Renal cortical epithelial cell (primary cell): ENCODE measurements at regions not wholly inside any gene's neighbourhood (a gene's known extent, or its start where the extent isn't known, plus 50 kb on each side); places are given as distances from the start of the nearest gene placed in this dataset.
"Not testable (repeated sequence)": the region's sequence is repeated elsewhere in the genome, so short reads cannot be mapped to it uniquely, and the experiment has no call there.

ENCODE experiments used
- DNase-seq: peaks from one replicate; pipeline ENCODE4 v3.0.0-alpha.2; 2011; ENCODE audit warnings: low read depth

DNA sequence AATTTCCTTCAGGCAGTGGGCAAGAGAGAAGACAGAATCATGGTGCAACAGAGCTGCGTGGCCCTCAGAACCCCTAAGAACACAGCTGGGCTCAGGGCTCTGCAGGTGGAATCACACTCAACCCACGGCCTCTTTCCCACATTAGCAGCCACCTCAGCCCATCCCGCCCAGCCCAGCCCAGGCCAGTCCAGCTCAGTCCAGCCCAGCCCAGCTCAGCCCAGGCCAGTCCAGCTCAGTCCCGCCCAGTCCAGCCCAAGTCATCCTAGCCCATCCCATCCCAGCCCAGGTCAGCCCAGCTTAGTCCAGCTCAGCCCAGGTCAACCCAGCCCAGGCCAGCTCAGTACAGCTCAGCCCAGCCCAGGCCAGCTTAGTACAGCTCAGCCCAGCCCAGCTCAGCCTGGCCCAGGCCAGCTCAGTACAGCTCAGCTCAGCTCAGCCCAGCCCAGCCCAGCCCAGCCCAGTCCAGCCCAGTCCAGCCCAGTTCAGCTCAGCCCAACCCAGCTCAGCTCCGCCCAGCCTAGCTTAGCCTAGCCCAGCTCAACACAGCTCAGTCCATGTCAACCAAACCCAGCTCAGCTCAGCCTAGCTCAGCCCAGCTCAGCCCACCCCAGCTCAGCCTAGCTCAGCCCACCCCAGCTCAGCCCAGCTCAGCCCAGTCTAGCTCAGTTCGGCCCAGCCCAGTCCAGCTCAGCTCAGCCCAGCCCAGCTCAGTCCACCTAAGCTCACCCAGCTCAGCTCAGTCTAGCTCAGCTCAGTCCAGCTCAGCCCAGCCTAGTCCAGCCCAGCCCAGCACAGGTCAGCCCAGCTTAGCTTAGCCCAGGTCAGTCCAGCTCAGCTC, 183.1 kb downstream of the TMEM121 start:
- DNase-seq = no peak

DNA sequence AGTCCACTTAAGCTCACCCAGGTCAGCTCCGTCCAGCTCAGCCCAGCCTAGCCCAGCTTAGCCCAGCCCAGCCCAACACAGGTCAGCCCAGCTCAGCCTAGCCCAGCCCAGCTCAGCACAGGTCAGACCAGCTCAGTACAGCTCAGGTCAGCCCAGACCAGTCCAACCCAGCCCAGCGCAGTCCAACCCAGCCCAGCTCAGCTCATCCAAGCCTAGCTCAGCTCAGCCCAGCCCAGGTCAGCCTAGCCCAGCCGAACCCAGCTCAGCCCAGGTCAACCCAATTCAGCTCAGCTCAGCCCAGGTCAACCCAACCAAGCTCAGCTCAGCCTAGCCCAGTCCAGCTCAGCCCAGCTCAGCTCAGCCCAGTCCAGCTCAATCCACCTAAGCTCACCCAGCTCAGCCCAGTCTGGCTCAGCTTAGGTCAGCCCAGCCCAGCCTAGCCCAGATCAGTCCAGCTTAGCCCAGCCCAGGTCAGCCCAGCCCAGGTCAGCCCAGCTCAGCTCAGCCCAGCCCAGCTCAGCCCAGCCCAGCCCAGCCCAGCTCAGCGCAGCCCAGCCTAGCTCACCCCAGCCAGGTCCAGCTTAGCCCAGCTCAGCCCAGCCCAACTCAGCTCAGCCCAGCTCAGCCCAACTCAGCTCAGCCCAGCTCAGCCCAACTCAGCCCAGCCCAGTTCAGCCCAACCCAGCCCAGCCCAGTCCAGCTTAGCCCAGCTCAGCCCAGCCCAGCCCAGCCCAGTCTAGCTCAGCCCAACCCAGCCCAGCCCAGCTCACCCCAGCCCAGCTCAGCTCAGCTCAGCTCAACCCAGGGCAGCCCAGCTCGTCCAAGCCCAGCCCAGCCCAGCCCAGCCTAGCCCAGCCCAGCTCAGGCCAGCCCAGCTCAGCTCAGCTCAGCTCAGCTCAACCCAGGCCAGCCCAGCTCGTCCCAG, 184.0 kb downstream of the TMEM121 start:
- no peak for DNase-seq

DNA sequence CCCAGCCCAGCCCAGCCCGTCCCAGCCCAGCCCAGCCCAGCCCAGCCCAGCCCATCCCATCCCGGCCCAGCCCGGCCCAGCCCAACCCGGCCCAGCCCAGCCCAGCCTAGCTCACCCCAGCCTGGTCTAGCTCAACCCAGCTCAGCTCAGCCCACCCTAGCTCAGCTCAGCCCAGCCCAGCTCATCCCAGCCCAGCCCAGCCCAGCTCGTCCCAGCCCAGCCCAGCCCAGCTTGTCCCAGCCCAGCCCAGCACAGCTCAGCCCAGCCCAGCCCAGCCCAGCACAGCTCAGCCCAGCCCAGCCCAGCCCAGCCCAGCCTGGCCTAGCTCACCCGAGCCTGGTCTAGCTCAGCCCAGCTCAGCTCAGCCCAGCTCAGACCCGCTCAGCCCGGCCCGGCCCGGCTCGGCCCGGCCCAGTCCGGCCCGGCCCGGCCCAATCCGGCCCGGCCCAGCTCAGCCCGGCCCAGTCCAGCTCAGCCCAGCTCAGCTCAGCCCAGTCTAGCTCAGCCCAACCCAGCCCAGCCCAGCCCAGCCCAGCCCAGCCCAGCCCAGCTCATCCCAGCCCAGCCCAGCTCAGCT, 184.7 kb downstream of the TMEM121 start:
- no peak for DNase-seq

DNA sequence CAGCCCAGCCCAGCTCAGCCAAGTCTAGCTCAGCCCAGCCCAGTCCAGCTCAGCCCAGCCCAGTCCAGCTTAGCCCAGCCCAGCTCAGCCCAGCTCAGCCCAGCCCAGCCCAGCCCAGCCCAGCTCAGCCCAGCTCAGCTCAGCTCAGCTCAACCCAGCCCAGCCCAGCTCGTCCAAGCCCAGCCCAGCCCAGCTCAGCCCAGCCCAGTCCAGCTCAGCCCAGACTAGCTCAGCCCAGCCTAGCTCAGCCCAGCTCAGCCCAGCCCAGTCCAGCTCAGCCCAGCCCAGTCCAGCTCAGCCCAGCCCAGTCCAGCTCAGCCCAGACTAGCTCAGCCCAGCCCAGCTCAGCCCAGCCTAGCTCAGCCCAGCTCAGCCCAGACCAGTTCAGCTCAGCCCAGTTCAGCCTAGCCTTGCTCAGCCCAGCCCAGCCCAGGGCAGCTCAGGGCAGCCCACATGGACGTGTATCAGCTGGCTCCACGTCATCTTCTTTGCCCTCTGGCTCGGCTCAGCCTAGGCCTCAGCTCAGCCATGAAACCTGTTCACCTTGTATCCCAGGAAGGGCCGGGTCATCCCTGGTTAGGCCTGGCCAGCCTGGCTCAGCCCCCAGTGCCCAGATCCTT, 185.6 kb downstream of the TMEM121 start:
- no peak for DNase-seq

DNA sequence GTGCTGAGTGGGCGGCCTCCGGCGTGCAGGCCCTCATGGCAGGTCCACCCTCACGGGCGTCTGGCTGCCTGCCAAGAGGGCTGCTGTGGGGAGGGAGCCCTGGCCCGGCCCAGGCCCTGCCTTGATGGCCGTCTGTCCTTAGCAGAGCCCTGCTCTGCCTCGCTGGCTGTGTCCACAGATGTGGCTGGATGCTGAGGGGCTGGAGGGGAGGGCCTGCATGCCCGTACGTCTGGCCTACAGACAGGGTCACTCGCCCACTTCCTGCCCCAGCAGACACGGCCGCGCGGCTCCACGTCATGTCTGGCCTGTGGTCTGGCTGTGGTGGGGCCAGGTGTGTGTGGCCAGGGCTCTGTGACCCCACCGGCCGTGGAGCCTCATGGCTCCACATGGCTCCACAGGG, 186.3 kb downstream of the TMEM121 start:
- DNase-seq = not testable (repeated sequence)

DNA sequence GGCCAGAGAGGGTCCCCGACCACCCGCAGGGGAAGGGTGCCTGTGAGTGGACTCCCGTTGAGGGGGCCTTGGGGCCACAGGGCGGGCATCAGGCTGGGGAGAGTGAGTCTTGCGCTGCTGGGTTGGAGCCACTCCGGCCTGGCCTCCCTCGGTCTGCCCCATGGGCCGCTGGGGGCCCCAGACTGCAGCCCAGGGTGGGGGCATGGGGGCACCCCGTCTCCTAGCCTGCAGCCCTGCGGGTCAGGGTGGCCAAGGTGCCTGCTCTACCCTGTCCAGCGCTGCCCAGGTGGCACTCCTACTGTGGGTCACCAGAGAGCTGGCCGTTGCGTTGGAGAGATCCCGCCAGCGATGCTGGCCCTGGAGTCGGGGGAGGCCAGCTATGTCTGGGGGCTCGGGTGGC, 186.8 kb downstream of the TMEM121 start:
- not testable (repeated sequence) for DNase-seq

DNA sequence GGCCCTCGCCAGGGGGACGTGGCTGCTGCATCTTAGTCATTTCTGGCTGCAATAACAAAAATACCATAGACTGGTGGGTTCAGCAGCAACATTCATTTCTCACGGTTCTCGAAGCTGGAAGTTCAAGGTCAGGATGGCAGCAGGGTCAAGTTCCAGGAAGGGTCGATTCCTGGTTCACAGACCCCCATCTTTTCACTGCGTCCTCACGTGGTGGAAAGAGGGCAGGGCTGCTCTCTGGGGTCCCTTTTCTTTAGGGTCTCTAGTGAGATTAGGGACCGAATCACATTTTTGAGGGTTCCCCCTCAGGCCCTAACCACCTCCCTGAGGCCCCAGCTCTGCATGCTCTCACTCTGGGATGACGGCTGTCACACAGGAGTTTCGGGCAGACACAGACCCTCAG, 187.5 kb downstream of the TMEM121 start:
- DNase-seq = not testable (repeated sequence)

DNA sequence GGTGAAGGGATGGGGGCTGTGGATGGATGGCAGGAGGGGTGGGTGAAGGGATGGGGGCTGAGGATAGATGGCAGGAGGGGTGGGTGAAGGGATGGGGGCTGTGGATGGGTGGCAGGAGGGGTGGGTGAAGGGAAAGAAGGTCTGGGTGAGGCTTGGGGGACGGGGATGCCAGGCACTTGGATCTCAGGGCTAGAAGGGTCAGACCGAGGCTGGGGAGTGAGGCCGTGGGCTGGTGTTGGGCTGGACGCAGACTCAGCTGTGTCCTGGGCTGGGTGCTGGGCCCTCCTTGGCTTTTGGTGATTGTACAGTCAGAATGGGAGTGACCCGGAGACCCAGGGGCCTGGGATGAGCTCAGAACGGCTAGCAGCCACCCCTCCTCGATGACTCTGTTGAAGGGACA, 192.4 kb downstream of the TMEM121 start:
- not testable (repeated sequence) for DNase-seq

DNA sequence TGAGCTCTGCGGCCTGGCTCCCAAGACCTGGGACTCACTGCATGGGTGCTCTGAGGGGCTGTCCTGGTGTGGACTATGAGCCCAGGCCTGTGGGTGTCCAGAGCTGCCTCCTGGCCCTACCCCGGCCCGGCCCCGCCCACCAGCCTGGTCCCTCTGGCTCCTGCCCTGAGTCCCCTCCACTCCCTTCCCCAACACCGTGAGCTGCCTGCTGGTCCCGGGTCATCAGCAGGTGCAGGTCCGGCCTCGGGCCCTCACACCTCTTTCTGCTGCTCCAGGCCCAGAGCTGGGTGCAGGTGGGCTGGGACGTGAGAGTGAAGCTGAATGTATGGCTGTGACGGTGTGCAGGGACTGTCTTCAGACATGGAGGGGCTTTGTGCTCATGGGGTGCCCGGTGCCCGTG, 193.7 kb downstream of the TMEM121 start:
- DNase-seq = not testable (repeated sequence)

DNA sequence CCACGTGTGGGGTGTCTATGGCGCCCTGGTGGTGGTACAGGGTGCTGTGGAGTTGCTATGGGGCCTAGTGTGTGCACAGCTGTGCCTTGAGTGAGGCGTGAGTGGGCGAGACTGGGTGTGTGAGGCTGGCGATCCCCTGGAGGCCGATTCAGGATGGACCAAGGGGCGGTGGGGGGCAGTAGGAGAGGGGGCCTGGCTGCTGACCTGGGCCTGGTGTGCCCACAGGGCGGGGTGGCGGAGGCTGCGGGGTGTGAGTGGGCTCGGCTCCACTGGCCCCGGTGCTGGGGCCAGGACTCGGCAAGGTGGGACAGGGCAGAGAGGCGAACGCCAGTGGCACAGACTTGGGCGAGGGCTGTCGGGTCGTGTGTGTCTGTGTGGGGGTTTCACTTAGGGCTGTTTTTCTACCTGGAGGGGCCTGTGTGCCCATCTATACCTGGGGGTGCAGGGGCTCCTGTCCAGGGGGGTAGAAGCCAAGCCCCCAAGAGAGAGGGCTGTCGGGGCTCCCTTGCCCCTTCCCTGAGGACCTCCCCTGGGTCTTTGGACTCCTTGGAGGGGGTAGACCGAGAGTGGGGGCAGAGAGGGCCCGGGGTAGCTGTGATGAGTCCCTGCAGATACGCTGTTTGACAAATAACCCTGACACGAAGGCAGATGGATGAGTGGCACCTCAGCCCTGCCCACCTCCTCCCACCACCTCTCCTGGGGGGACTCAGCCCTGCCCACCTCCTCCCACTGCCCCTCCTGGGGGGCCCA, 194.6 kb downstream of the TMEM121 start:
- not testable (repeated sequence) for DNase-seq

DNA sequence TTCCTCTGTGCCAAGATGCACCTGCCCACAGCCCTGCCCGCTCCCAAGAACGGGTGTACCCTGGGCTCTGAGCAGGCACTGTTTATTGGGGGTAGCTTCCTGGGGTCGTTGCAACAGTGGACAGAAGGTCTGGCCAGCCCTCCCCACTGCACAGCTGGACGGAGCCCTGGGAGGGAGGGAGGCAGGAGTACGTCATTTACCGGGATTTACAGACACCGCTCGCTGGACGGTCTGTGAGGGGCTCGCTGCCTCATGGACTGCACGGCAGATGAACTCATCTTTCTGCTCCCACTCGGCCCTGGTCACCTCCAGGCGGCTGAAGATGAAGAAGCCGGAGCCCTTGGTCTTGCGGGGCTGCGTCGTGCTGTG, 195.2 kb downstream of the TMEM121 start:
- DNase-seq = not testable (repeated sequence)

DNA sequence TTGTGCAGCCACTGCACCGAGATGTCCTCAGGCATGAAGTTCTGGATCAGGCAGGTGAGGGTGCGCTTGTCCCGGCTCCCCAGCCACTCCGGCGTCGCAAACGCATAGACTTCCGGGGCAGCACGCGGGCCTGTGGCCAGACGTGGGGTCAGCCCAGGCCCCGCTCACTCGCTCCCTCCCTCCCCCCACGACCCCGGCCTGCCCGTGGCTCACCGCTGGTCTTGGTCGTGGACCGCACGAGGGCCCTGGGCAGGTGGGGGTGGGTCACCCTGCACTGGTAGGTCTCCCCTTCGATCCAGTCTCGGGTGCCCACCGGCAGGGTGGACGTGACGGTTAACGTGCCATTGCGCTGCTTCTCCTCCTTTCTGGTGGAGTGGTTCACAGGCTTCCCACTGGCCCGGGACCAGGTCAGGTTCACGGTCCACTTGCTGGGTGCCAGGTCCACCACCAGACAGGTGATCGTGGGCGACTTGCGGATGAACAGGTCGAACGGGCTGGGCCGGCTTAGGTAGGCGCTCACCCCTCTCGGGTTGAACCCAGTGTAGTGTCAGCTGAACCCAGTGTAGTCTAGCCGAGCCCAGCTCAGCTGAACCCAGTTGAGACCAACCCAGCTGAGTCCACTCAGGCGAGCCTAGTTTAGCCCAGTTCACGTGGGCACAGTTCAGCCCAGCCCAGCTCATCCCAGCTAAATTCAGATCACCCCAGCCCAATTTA, 195.8 kb downstream of the TMEM121 start:
- DNase-seq = not testable (repeated sequence)

DNA sequence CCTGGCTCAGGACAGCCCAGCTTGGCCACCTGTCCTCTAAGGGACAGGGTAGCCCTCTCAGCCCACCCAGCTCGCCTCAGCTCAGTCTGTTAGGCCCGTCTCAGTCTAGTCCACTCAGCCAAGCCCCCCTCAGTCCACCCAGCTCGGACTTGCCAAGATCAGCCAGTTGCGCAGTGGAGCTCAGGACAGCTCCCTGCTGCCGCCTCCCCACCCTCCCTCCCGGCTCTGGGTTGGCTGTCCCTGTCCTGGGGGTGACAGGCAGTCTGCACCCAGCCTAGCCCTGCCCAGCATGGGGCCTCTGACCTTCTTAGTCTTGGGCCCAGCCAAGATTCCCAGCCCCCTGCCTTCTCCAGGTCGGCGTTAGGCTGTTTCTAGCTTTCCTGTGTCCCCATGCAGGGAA, 196.9 kb downstream of the TMEM121 start:
- not testable (repeated sequence) for DNase-seq

DNA sequence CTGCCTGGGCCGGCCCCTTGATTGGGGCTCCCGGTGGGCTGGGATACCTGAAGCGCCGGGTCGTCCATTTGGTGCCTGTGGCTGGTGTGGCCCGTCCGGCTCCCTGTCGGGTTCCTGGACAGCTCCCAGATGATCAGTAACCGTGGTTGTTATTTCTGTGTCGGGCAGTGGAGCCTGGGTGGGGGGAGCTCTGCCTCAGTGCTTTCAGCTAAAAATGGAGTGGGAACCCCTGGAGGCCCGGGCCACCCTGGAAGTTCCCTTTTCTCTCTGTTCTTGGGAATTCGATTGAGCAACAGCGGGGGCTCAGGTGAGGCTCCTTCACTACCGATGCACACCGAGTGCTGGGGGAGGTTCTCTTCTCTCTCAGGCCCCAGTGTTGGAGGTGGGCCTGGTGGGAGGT, 197.4 kb downstream of the TMEM121 start:
- DNase-seq = not testable (repeated sequence)

DNA sequence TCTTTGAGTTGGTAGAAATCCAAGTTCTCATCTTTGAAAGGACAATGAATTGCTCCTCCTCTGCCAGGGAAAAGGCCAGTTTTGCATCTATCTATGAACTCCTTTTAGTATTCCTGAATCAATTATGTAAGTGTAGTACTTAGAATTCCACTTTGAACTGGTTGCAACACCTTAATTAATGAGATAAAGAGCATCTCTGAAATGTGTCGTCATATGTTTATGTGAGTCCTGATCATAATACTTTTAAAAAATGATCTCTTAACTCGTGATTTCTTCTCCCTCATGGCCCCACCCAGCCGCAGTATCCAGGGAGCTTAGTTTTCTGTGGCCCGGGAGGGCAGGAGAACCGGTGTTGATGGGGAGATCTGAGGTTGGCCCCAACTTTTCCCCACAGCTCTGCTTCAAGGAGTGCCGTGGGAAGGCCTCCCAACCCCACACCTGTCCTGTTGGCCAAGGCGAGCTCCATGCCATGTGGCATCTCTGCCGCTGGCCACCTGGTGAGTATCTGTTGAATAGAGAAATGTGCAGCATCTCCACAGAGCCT, 203.5 kb downstream of the TMEM121 start:
- DNase-seq = not testable (repeated sequence)

DNA sequence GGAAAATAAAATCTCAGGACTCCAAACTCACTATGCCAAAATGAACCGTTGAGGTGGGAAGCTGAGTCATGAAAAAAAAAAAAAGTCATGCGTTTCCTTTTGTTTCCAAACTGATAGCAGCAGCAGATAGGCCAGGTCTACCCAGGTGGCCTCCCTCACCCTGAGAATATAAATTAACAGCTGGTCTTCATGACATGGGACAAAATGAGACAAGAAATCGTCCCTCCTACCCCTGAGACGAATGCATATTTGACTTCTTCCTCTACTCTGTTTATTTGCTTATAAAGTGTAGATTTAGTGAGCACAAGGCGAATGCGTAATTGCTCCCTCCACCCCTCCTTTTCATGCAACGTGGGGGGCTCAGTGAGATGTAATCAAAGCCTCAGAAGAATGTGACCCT, 204.3 kb downstream of the TMEM121 start:
- DNase-seq = not testable (repeated sequence)

DNA sequence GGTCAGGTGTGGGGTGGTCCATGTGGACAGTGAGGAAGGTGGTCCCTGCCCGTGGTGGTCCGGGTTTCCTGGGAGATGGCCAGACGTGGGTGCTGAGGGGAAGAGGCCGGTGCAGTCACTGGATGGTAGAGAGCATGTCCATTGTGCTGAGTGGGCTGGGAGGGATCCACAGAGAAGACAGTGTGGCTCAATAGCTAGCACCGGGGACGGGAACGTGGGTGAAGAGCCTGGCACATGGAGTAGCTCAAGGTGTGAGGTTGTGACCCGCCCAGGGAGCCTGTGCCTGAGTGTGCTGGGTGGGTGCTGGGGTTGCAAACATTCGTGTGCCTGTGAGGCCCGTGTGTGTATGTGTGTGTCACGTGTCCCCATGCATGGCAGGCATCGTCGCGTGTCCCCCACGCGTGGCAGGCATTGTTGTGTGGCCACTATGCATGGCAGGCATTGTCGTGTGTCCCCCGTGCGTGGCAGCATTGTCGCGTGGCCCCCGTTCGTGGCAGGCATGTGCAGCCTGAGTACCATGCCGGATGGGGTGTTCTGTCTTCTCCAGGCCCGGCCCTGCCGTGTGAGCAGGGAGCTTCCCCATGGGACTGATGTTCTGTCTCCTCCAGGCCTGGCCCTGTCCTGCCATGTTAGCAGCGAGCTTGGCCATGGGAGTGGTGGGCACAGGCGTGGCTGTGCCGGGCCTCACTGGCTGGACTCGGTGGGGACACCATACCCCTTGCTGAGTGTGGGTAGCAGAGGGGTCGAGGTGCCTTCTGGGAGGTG, 205.0 kb downstream of the TMEM121 start:
- DNase-seq = not testable (repeated sequence)

DNA sequence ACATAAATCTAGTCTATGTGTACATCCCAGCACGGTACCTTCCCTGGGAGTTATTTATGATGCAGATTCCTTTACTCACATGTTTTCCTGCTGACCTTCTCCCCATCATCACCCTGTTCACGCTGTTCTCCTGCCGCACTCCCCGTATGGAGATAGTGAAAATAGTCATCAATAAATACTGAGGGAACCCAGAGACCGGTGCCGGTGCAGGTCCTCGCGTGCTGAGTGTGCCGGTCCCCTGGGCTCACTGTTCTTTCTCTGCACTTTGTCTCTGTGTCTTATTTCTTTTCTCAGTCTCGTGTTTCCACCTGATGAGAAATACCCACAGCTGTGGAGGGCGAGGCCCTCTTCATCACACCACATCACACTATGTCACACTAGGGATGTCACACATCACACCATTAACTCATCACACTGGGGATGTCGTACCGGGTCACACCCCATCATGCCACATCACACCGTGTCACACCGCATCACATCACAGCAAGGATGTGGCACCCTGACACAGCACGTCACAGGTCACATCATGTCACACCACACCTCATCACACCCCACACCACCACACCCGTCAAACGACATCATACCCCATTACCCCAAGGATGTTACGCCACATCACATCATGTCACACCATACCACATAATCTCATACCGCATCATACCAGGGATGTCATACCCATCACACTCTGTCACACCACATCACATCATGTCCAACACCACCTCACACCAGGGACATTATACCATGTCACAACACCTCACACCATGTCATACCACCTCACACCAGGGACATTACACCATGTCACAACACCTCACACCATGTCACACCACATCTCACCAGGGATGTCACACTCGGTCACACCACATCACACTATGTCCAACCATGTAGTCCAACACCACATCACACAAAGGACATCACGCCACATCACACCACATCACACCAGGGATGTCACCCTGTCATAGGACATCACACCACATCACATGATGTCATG, 207.0 kb downstream of the TMEM121 start:
- no peak for DNase-seq
